Fibroblast of villous mesenchyme (primary cell): ENCODE measurements at regions not wholly inside any gene's neighbourhood (a gene's known extent, or its start where the extent isn't known, plus 50 kb on each side); places are given as distances from the start of the nearest gene placed in this dataset.

Experiments
- DNase-seq: peaks from one replicate; pipeline ENCODE4 v3.0.0-alpha.2; 2010; ENCODE audit warnings: low read depth
- H3K4me3 ChIP-seq: 2 replicates; pipeline ENCODE4 v1.5.1; 2011; ENCODE audit warnings: low read depth, mild to moderate bottlenecking, low read length
- CTCF ChIP-seq: IDR thresholded peaks from 2 replicates; pipeline ENCODE4 v1.5.1; 2012; ENCODE audit warnings: low read depth, mild to moderate bottlenecking, low read length; ENCODE audit not compliant: insufficient read depth

GRCh38 chr13:31880851-31881494 lies 141.6 kb downstream of the RXFP2 start:
- no peak for TF ChIP-seq CTCF

GRCh38 chr13:31881495-31881882 lies 142.2 kb downstream of the RXFP2 start:
- TF ChIP-seq CTCF = no peak
- DNase-seq = no peak

More at GRCh38 chr13:31880851-31881494, 141.6 kb downstream of the RXFP2 start:
- no peak for DNase-seq
- no peak overlapping the region for H3K4me3 ChIP-seq

GRCh38 chr13:31882794-31883193 lies 143.5 kb downstream of the RXFP2 start:
- no peak overlapping the region for H3K4me3 ChIP-seq
- no peak for TF ChIP-seq CTCF
- DNase-seq = no peak

More at GRCh38 chr13:31881495-31881882, 142.2 kb downstream of the RXFP2 start:
- H3K4me3 ChIP-seq = no peak overlapping the region

DNA sequence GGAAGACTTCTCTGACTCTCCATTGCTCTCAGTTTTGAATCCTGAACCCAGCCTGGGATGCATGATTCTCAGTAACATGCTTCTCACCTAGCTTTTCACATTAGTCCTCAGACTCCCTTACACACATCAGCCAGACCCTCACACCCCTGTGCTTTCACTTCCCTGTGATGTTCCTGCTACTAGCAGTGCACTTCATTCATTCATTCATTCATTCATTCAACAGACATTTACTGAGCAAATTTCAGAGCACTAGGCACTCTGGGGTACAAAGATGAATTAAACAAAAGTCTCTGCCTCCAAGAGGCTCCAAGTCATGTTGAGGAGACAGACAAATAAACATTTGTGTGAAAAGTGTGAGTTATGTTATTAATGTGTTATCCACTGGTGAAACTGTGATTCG lies 145.2 kb downstream of the RXFP2 start:
- no peak for TF ChIP-seq CTCF
- no peak for DNase-seq
- H3K4me3 ChIP-seq = no peak overlapping the region

DNA sequence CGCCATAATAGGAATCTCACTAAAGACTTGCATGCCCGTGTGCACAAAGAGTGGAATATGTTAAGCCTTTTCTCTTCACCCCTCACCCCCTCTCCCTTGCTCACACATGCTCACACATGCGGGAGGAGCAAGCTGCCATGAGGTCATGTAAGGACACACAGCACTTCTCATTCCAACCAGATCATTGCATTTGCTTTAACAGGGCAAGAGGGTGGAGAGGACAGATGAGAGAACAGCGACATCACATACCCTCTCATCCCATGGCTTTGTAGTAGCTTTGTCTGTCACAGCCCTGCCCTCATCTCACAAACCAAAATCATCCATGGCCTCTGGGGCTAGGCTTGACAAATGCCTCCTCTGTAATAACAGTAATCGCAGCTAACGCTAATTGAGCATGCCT lies 145.6 kb upstream of the FRY start:
- DNase-seq = no peak
- no peak overlapping the region for H3K4me3 ChIP-seq
- TF ChIP-seq CTCF = no peak

DNA sequence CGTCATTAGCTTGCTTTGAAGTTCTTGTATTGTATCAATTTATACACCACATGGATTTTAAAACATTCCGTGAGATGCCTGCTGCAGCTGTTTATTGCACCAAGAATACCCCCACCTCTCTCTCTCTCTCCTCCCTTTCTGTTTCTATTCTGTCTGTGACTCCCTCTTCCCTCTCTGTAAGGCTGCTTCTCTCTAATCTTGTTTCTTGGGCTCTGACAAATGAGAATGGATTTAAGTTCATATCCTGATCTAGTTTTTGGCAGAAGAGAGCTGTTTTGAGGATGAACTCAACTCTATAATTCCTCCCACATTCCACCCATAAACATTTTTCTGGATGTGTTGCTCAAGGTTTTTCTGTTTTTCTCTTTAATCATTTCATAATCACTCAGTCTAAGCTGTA lies 144.3 kb upstream of the FRY start:
- no peak for TF ChIP-seq CTCF
- DNase-seq = peak; percentile 88
- H3K4me3 ChIP-seq = no peak overlapping the region

DNA sequence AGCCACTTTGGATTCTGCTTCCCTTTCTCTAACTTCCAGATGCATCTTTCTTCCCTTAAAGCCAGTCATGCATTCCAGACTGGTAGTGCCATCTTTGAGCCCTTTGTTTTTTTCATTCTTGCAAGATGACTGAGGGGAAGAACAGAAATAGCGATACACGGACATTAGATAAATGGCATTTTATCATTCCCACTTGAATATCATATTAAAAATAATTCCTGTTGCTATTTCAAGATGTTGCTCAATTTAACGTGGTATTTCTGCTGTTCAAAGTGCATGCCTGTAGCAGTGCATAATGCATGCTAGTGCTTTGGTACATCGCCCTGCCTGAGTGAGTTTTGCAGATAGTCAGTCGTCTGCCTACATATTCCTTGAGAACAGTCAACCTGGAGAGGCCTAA lies 140.6 kb upstream of the FRY start:
- no peak for DNase-seq
- no peak overlapping the region for H3K4me3 ChIP-seq
- TF ChIP-seq CTCF = no peak
